Ectodermal cell (in vitro differentiated cells): ENCODE measurements at regions not wholly inside any gene's neighbourhood (a gene's known extent, or its start where the extent isn't known, plus 50 kb on each side); places are given as distances from the start of the nearest gene placed in this dataset.

Experiments used
- H3K27ac ChIP-seq: 2 replicates; pipeline ENCODE4 v1.7.0; 2013; ENCODE audit warnings: mild to moderate bottlenecking, low read depth, low read length; ENCODE audit not compliant: insufficient read depth, poor library complexity, severe bottlenecking
- H3K27me3 ChIP-seq: 2 replicates; pipeline ENCODE4 v1.7.0; 2013; ENCODE audit warnings: mild to moderate bottlenecking, low read length; ENCODE audit not compliant: insufficient read depth, control insufficient read depth, poor library complexity, severe bottlenecking
- H3K36me3 ChIP-seq: one replicate; pipeline ENCODE4 v1.7.0; 2013; ENCODE audit warnings: low read length; ENCODE audit not compliant: control insufficient read depth, insufficient read depth
- H3K4me1 ChIP-seq: one replicate; pipeline ENCODE4 v1.7.0; 2013; ENCODE audit warnings: low read length; ENCODE audit not compliant: control insufficient read depth, insufficient read depth
- H3K4me3 ChIP-seq: 2 replicates; pipeline ENCODE4 v1.7.0; 2013; ENCODE audit warnings: low read depth, low read length, control low read depth; ENCODE audit not compliant: insufficient read depth
- H3K9me3 ChIP-seq: 2 replicates; pipeline ENCODE4 v1.7.0; 2013; ENCODE audit warnings: mild to moderate bottlenecking, low read length, moderate library complexity; ENCODE audit not compliant: control insufficient read depth
- WGBS, 2 experiments: methylation state at CpG; one replicate each; pipeline ENCODE4 v1.1.7; 2013; ENCODE audit warnings: missing lambda C conversion rate in 2 of 2; 5-methylcytosine and 5-hydroxymethylcytosine counted together

DNA sequence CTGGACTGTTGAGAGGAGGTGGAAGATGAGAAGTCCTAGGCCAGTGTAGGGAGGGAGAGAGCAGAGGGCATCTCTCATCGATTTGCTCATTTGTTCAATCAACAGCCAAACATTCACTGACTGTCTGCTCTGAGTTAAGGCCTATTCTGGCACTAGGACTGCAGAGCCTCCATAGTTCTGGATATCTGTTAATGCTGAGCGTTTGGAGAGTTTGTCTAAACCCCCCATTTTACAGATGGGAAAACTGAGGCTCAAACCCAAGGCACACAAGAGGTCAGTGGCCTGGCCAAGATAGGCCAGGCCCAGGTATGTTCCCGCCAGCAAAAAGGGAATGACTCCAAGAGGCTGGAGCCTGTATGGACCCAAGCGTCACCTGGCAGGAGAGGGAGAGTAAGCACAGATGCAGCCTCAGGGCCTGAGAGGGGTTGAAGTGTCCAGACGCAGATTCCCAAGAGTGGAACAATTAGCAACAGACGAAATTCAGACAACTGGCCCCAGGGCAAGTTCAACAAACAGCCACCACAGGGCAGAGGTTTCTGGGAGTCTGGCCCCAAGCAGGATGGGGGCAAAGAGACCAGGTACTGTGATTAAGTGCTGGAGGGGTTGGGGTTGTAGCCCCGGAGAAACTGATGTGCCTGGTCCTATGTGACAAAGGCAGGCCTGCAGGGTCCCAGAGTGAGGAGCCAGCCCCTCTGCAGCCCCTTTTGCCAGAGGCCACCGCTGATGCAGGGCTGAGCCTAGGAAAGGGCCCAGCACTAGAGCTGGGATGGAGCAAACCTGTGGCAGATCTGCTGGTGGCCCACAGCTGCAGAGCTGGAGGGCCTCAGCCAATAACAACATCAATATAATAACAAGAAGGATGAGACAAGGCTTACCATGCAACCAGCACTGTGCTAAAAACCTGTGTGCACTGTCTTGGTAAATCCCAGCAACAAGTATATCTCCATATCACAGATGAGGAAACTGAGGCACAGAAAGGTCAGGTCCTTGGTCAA lies 245.1 kb upstream of the TLE3 start:
- no peaks in the 10 kb centered on the region for H3K27me3 ChIP-seq
- H3K9me3 ChIP-seq: no peaks in the 10 kb centered on the region
- WGBS, 2 experiments: 93 to 96% methylated on average over 8 of the region's 8 CpGs
- no peak overlapping the region for H3K27ac ChIP-seq
- no peak overlapping the region for H3K4me3 ChIP-seq
- H3K36me3 ChIP-seq: no peaks in the 10 kb centered on the region
- no peaks in the 10 kb centered on the region for H3K4me1 ChIP-seq

DNA sequence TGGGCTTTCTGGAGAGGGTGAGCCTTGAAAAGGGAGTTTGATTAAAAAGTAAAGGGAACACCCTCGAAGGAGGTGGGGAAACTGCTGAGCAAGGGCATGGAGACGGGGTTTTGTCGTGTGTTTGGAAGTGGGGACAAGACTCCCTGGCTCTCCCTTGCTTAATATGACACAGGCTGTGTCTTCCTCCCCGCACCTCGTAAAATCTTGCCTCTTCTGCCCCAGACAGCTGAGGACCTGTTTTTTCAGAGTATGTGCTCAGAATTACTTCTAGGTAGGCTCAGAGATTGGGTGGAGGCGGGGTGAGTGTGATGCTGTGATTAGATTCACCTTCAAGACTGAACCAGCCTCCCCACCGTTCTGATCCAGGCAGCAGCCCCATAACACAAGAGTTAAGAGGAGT lies 244.4 kb upstream of the TLE3 start:
- H3K36me3 ChIP-seq: no peaks in the 10 kb centered on the region
- H3K4me1 ChIP-seq: no peaks in the 10 kb centered on the region
- H3K27ac ChIP-seq: no peak overlapping the region
- WGBS, 2 experiments: 87 to 95% methylated on average over 7 of the region's 7 CpGs
- H3K27me3 ChIP-seq: no peaks in the 10 kb centered on the region
- H3K9me3 ChIP-seq: no peaks in the 10 kb centered on the region
- H3K4me3 ChIP-seq: no peak overlapping the region

DNA sequence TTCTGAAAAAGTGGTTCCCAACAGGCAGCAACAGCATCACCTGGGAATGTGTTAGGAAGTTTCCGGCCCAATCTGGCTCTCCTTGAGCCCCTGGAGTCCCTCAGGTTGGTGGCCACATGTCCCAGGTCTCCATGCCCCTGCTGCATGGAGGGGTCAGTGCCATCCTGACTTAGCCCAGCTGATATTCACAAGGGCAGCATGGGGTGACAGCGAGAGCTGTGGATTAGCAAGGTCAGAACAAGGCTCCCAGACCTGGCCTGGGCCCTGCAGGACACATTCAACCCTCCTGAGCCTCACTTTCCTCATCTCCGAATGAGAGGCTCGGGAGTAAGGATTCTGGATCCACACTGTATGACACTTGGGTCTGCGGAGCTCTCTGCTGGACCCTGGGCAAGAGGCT lies 243.8 kb upstream of the TLE3 start:
- no peak overlapping the region for H3K27ac ChIP-seq
- no peaks in the 10 kb centered on the region for H3K9me3 ChIP-seq
- H3K27me3 ChIP-seq: no peaks in the 10 kb centered on the region
- no peak overlapping the region for H3K4me3 ChIP-seq
- H3K4me1 ChIP-seq: no peaks in the 10 kb centered on the region
- 85 to 86% methylated on average over 5 of the region's 5 CpGs for WGBS, 2 experiments
- H3K36me3 ChIP-seq: no peaks in the 10 kb centered on the region

DNA sequence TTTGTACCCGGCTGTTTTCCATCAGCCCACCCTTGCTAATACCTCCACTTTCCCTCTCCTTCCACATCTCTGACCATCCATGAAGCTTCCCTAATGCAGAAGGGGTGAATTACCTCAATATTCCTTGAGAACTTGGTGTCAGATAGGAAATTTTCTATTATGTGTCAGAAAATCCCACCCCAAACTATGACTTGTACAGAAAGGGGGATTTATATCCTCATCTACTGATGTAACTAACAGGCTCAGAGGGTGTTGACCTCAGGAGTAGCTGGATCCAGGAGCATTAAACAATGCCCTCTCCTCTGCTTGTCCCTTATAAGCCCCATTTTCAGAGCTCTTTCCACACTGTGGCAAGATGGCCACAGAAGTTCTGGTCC lies 242.8 kb upstream of the TLE3 start:
- no peaks in the 10 kb centered on the region for H3K36me3 ChIP-seq
- WGBS, 2 experiments: 93 to 94% methylated on average over 1 of the region's 1 CpG
- no peaks in the 10 kb centered on the region for H3K9me3 ChIP-seq
- no peak overlapping the region for H3K27ac ChIP-seq
- no peaks in the 10 kb centered on the region for H3K27me3 ChIP-seq
- H3K4me3 ChIP-seq: no peak overlapping the region
- H3K4me1 ChIP-seq: no peaks in the 10 kb centered on the region

DNA sequence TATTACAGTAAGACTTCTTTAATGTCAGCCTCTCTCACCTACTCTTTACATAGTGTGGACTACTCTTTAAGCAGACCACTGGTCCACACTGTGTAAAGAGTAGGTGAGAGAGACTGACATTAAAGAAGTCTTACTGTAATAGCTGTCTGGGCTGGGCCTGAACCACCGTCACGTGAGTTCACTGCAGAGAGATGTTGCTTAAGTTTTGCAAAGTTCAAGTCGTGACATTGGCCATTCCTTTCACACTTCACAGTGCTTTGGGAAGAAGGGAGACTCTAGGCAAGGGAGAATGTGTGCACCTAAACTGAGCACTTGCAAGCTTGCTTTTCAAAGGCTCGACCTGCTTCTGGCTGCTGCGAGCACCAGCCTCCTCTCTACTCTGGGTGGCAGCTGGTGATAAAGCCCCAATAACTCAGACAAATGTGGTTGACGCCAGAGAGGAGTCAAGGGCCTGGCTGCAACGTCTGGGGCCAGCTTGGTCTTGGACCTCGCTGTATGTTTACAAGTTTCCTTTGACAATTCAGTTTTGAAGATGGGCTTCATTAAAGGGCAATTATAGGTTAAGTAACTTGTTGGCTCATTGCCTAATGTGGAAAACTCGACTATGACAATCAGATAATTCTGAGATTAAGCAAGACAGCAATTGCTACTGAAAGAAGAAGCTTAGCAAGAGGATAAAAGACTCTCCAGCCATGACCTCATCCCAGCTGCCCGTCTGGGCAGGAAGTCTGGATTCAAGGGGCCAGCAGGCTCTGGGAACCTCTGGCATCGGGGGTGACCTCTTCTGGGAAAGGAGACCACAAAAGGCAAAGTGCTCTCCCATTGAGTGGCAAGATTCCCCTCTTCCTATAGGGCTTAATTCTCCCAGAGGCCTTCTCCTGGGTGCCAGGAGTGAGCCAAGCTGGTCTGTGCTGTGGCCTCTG lies 242.1 kb upstream of the TLE3 start:
- H3K27me3 ChIP-seq: no peaks in the 10 kb centered on the region
- no peaks in the 10 kb centered on the region for H3K9me3 ChIP-seq
- no peak overlapping the region for H3K27ac ChIP-seq
- H3K36me3 ChIP-seq: no peaks in the 10 kb centered on the region
- no peak overlapping the region for H3K4me3 ChIP-seq
- no peaks in the 10 kb centered on the region for H3K4me1 ChIP-seq
- 90 to 93% methylated on average over 11 of the region's 11 CpGs for WGBS, 2 experiments

DNA sequence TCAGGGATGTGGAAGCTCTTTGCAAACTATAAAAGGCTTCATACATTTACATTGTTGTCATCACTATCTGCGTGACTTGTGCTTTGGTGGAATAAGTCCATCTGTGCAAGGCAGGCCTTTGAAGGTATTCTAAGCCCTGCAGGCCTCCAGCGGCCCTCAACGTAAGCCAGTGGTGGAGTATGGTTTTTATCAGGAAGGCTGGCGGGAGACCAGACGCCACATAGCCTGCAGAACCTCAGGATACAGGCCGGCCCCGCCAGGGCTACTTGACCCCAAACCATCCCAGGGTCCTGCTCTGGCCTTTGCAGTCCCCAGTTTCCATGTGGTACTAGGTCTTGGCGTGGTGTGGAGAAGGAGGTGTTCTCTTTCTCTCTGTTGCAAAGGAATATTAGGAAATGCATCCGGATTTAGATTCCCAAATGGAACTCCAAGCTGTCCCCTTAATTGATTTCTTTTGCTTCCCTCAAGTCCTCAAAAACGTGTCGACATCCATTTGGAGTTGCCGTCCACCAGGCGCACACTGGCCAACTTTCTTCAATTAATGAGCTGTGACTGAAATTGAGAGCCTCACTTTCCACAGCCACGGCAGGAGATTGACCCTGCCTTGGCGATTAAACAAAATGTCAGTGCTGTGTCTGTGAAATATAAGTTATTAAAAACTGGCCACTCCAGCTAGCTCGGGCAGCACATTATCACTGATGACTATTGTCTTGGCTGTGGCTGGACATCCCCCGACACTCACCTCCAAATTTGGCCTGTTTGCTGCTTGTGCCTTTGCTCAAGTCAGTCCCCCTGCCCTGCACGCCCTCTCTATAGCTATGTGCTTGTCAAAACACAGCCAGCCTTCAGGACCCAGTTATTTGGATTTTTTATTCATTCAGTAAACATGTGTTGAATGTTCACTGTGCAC lies 239.8 kb upstream of the TLE3 start:
- no peaks in the 10 kb centered on the region for H3K9me3 ChIP-seq
- no peaks in the 10 kb centered on the region for H3K36me3 ChIP-seq
- no peaks in the 10 kb centered on the region for H3K4me1 ChIP-seq
- 88 to 90% methylated on average over 18 of the region's 18 CpGs for WGBS, 2 experiments
- H3K27ac ChIP-seq: no peak overlapping the region
- H3K4me3 ChIP-seq: no peak overlapping the region
- H3K27me3 ChIP-seq: no peaks in the 10 kb centered on the region

DNA sequence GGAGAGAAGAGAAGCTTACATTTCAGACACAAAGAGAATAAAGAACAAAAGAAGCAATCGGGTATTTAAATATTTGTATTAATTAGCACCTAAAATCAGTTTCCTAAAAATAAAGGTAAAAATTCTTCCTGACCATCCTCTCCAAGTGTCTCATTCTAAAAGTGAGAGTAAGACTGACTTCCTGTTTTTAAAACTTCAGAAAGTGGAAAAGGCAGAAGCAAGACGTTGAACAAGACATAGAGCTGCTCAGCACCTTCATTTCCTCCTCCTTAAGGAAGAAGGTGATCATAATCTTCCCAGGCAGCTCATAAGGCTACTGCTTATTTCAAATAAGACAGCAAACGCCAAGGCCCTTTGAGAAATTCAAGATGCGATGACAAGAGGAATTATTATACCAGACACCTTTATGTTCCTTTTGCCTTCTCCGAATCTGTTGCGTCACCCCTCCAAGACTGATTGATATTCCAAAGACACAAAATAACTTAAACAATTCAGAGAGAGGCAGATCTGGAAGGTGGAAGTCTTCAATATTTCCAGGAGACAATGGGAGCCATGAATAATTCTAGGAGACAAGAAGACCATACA lies 238.8 kb upstream of the TLE3 start:
- H3K27me3 ChIP-seq: no peaks in the 10 kb centered on the region
- no peaks in the 10 kb centered on the region for H3K4me1 ChIP-seq
- H3K9me3 ChIP-seq: no peaks in the 10 kb centered on the region
- 92 to 95% methylated on average over 5 of the region's 6 CpGs for WGBS, 2 experiments
- H3K4me3 ChIP-seq: no peak overlapping the region
- H3K36me3 ChIP-seq: no peaks in the 10 kb centered on the region
- no peak overlapping the region for H3K27ac ChIP-seq

DNA sequence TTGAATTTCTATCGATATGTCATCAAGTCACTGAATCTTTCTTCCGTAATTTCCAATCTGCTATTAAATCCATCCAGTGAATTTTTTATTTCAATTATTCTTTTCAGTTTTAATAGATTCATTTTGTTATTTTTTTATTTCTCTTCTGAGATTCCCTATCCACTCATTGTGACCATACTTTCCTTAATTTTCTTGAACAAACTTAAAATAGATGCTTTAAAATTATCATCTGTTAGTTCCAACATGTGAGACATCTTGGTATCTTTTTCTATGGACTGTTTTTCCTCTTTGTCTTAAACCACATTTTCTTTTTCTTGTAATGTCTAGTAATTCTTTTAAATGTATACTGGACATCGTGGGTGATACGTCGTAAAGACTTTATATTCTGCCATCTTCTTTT lies 236.6 kb upstream of the TLE3 start:
- Histone ChIP-seq H3K4me1 (no peaks in the 10 kb centered on the region), H3K27ac (no peak overlapping the region), H3K27me3 (no peaks in the 10 kb centered on the region), H3K4me3 (no peak overlapping the region), H3K36me3 (no peaks in the 10 kb centered on the region), H3K9me3 (no peaks in the 10 kb centered on the region)
- 97 to 98% methylated on average over 5 of the region's 5 CpGs for WGBS, 2 experiments

DNA sequence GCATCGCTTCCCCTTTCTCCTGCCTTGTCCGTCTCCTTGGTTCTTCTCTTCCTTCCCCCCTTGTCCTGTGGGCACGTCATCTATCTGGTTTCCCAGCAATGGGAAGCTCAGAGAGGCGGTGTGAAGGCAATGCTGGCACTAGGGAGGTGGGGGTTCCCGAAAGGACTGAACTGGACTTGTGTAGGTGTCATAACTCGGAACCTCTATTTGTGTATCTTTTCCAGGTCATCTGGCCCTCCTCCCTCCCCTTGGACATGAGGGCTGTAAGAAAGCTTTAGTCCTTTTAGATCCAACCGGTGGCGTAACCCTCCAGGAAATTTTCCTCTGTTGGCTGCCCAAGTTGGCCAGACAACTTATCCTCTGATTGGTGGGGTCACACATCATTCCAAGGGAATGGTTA lies 231.5 kb upstream of the TLE3 start:
- Histone ChIP-seq H3K36me3 (no peaks in the 10 kb centered on the region), H3K9me3 (no peaks in the 10 kb centered on the region), H3K4me3 (no peak overlapping the region), H3K27ac (no peak overlapping the region), H3K27me3 (no peaks in the 10 kb centered on the region), H3K4me1 (no peaks in the 10 kb centered on the region)
- 94 to 97% methylated on average over 8 of the region's 8 CpGs for WGBS, 2 experiments
